ENCODE measurements at regions not wholly inside any gene's neighbourhood (a gene's known extent, or its start where the extent isn't known, plus 50 kb on each side); places are given as distances from the start of the nearest gene placed in this dataset.

- TF ChIP-seq, protein P1, sequence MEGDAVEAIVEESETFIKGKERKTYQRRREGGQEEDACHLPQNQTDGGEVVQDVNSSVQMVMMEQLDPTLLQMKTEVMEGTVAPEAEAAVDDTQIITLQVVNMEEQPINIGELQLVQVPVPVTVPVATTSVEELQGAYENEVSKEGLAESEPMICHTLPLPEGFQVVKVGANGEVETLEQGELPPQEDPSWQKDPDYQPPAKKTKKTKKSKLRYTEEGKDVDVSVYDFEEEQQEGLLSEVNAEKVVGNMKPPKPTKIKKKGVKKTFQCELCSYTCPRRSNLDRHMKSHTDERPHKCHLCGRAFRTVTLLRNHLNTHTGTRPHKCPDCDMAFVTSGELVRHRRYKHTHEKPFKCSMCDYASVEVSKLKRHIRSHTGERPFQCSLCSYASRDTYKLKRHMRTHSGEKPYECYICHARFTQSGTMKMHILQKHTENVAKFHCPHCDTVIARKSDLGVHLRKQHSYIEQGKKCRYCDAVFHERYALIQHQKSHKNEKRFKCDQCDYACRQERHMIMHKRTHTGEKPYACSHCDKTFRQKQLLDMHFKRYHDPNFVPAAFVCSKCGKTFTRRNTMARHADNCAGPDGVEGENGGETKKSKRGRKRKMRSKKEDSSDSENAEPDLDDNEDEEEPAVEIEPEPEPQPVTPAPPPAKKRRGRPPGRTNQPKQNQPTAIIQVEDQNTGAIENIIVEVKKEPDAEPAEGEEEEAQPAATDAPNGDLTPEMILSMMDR (conservative IDR thresholded peaks at IDR 0.05; ENCODE audit: low read length), result no peak
- TF ChIP-seq EZH2phosphoT487 (IDR thresholded peaks at IDR 0.05; ENCODE audit: borderline replicate concordance), result no peak
Measured at GRCh38 chr3:193813501-193813830, 220.5 kb downstream of the OPA1 start.
